ENCODE measurements at regions not wholly inside any gene's neighbourhood (a gene's known extent, or its start where the extent isn't known, plus 50 kb on each side); places are given as distances from the start of the nearest gene placed in this dataset.

DNA sequence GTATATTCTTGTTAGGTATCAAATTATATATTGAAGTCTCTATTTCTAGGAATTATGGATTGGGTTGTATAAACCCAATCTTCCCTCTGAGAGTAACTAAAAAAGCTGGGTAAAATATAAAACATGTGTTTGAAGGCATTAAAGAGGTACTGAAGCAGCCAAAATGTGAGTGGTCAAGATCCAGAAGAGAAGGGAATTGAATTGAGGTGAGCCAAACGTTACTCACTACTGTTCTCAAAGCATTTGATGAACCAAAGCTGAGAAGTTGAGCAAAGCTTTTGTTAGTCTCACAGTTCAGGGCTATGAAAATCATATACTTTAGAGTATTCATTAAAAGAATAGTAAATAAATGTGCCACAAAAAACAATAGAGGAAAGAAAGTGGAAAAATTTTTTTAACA is 365.8 kb downstream of the BCKDHB start:
- H4K20me1 ChIP-seq (ENCODE audit: control insufficient read depth, insufficient read depth, low read depth, low read length) = no peaks in the 10 kb centered on the region
- no peak overlapping the region for H3K4me3 ChIP-seq (ENCODE audit: low read length)
- H3K9me2 ChIP-seq (replicated peaks; ENCODE audit: control insufficient read depth, low read length) = no peaks in the 10 kb centered on the region
- H3F3A ChIP-seq (ENCODE audit: control insufficient read depth, insufficient read depth) = no peaks in the 10 kb centered on the region
- H3K79me2 ChIP-seq (ENCODE audit: control insufficient read depth, low read length) = no peaks in the 10 kb centered on the region
- no peaks in the 10 kb centered on the region for H3K9me3 ChIP-seq (ENCODE audit: control insufficient read depth, insufficient read depth, low read length)
- H3K27ac ChIP-seq (ENCODE audit: low read depth, low read length) = no peak overlapping the region
- no peaks in the 10 kb centered on the region for H3K4me1 ChIP-seq (ENCODE audit: control insufficient read depth, low read length)
- H3K36me3 ChIP-seq (ENCODE audit: control insufficient read depth, low read length) = no peaks in the 10 kb centered on the region
- TF ChIP-seq CTCF (IDR thresholded peaks at IDR 0.05; ENCODE audit: low read depth, low read length, poor library complexity, severe bottlenecking) (no peak), EZH2phosphoT487 (IDR thresholded peaks at IDR 0.05; ENCODE audit: borderline replicate concordance, low read length) (no peak)
- no peak overlapping the region for H3K4me2 ChIP-seq (ENCODE audit: low read length)
- no peaks in the 10 kb centered on the region for H3K27me3 ChIP-seq (ENCODE audit: control insufficient read depth, low read length)

GRCh38 chr6:80469977-80470376 is 363.5 kb downstream of the BCKDHB start:
- no peak for TF ChIP-seq CTCF (IDR thresholded peaks at IDR 0.05; ENCODE audit: low read depth, low read length, poor library complexity, severe bottlenecking)
- no peak for TF ChIP-seq EZH2phosphoT487 (IDR thresholded peaks at IDR 0.05; ENCODE audit: borderline replicate concordance, low read length)
- no peak overlapping the region for H3K27ac ChIP-seq (ENCODE audit: low read depth, low read length)
- H3F3A ChIP-seq (ENCODE audit: control insufficient read depth, insufficient read depth) = no peaks in the 10 kb centered on the region
- no peak overlapping the region for H3K4me2 ChIP-seq (ENCODE audit: low read length)
- no peaks in the 10 kb centered on the region for H3K27me3 ChIP-seq (ENCODE audit: control insufficient read depth, low read length)
- H3K36me3 ChIP-seq (ENCODE audit: control insufficient read depth, low read length) = no peaks in the 10 kb centered on the region
- no peaks in the 10 kb centered on the region for H3K79me2 ChIP-seq (ENCODE audit: control insufficient read depth, low read length)
- H3K4me1 ChIP-seq (ENCODE audit: control insufficient read depth, low read length) = no peaks in the 10 kb centered on the region
- H3K9me3 ChIP-seq (ENCODE audit: control insufficient read depth, insufficient read depth, low read length) = no peaks in the 10 kb centered on the region
- no peak overlapping the region for H3K4me3 ChIP-seq (ENCODE audit: low read length)
- H4K20me1 ChIP-seq (ENCODE audit: control insufficient read depth, insufficient read depth, low read depth, low read length) = no peaks in the 10 kb centered on the region
- H3K9me2 ChIP-seq (replicated peaks; ENCODE audit: control insufficient read depth, low read length) = no peaks in the 10 kb centered on the region

GRCh38 chr6:80468398-80468797 is 361.9 kb downstream of the BCKDHB start:
- Histone ChIP-seq H3K4me3 (ENCODE audit: low read length) (no peak overlapping the region), H3K36me3 (ENCODE audit: control insufficient read depth, low read length) (no peaks in the 10 kb centered on the region), H3K4me1 (ENCODE audit: control insufficient read depth, low read length) (no peaks in the 10 kb centered on the region), H4K20me1 (ENCODE audit: control insufficient read depth, insufficient read depth, low read depth, low read length) (no peaks in the 10 kb centered on the region), H3F3A (ENCODE audit: control insufficient read depth, insufficient read depth) (no peaks in the 10 kb centered on the region), H3K9me2 (replicated peaks; ENCODE audit: control insufficient read depth, low read length) (no peaks in the 10 kb centered on the region), H3K27me3 (ENCODE audit: control insufficient read depth, low read length) (no peaks in the 10 kb centered on the region), H3K27ac (ENCODE audit: low read depth, low read length) (no peak overlapping the region), H3K79me2 (ENCODE audit: control insufficient read depth, low read length) (no peaks in the 10 kb centered on the region), H3K4me2 (ENCODE audit: low read length) (no peak overlapping the region), H3K9me3 (ENCODE audit: control insufficient read depth, insufficient read depth, low read length) (no peaks in the 10 kb centered on the region)
- TF ChIP-seq CTCF (IDR thresholded peaks at IDR 0.05; ENCODE audit: low read depth, low read length, poor library complexity, severe bottlenecking) (no peak), EZH2phosphoT487 (IDR thresholded peaks at IDR 0.05; ENCODE audit: borderline replicate concordance, low read length) (no peak)

- Histone ChIP-seq H3F3A (ENCODE audit: control insufficient read depth, insufficient read depth) (no peaks in the 10 kb centered on the region), H3K27me3 (ENCODE audit: control insufficient read depth, low read length) (no peaks in the 10 kb centered on the region), H3K27ac (ENCODE audit: low read depth, low read length) (no peak overlapping the region), H3K4me3 (ENCODE audit: low read length) (no peak overlapping the region), H3K9me3 (ENCODE audit: control insufficient read depth, insufficient read depth, low read length) (no peaks in the 10 kb centered on the region), H4K20me1 (ENCODE audit: control insufficient read depth, insufficient read depth, low read depth, low read length) (no peaks in the 10 kb centered on the region), H3K4me2 (ENCODE audit: low read length) (no peak overlapping the region), H3K79me2 (ENCODE audit: control insufficient read depth, low read length) (no peaks in the 10 kb centered on the region), H3K9me2 (replicated peaks; ENCODE audit: control insufficient read depth, low read length) (no peaks in the 10 kb centered on the region), H3K36me3 (ENCODE audit: control insufficient read depth, low read length) (no peaks in the 10 kb centered on the region), H3K4me1 (ENCODE audit: control insufficient read depth, low read length) (no peaks in the 10 kb centered on the region)
- TF ChIP-seq EZH2phosphoT487 (IDR thresholded peaks at IDR 0.05; ENCODE audit: borderline replicate concordance, low read length) = no peak
- no peak for TF ChIP-seq CTCF (IDR thresholded peaks at IDR 0.05; ENCODE audit: low read depth, low read length, poor library complexity, severe bottlenecking)
These were observed 360.9 kb downstream of the BCKDHB start for GRCh38 chr6:80467408-80467807.

Measured in DOHH2 (cell line).